HL-60 (cell line): ENCODE measurements at regions not wholly inside any gene's neighbourhood (a gene's known extent, or its start where the extent isn't known, plus 50 kb on each side); places are given as distances from the start of the nearest gene placed in this dataset.

Source experiments
- DNase-seq, 2 experiments: peaks; one replicate each; pipeline ENCODE4 v3.0.0-alpha.2; 2010 to 2020; ENCODE audit warnings: low read depth in 1 of 2, low spot score in 1 of 2
- H3K27ac ChIP-seq: fragments of 250-450 bp; sonication (Bioruptor Pico); replicated peaks from 2 replicates; pipeline ENCODE4 v1.5.1; 2020; ENCODE audit warnings: mild to moderate bottlenecking, moderate library complexity
- H3K27me3 ChIP-seq: fragments of 250-450 bp; sonication (Bioruptor Pico); 2 replicates; pipeline ENCODE4 v1.5.1; 2021; ENCODE audit warnings: mild to moderate bottlenecking, moderate library complexity; ENCODE audit not compliant: insufficient read depth, poor library complexity, severe bottlenecking
- H3K4me3 ChIP-seq: replicated peaks from 2 replicates; pipeline ENCODE4 v1.5.1; 2011; ENCODE audit warnings: mild to moderate bottlenecking, control low read depth, low read length; ENCODE audit not compliant: insufficient read depth
- GABPA ChIP-seq: IDR thresholded peaks from 2 replicates; pipeline ENCODE4 v1.6.1; 2012; ENCODE audit warnings: low read depth
- POLR2AphosphoS5 ChIP-seq: IDR thresholded peaks from 2 replicates; pipeline ENCODE4 v1.6.1; 2012; ENCODE audit warnings: low read depth
- SPI1 ChIP-seq: IDR thresholded peaks from 2 replicates; pipeline ENCODE4 v1.6.1; 2012; ENCODE audit warnings: low read depth, mild to moderate bottlenecking, borderline replicate concordance
- TF ChIP-seq, protein P1 (sequence below): IDR thresholded peaks from one replicate; pipeline ENCODE4 v1.5.1; 2011; ENCODE audit warnings: low read length, control low read depth, inconsistent platforms; ENCODE audit not compliant: insufficient read depth
- TF ChIP-seq, protein P2 (sequence below): IDR thresholded peaks from 2 replicates; pipeline ENCODE4 v1.6.1; 2012; ENCODE audit warnings: low read depth; ENCODE audit not compliant: insufficient replicate concordance

- Histone ChIP-seq H3K27ac (no peak overlapping the region), H3K4me3 (no peak overlapping the region), H3K27me3 (no peaks in the 10 kb centered on the region)
- no peak for DNase-seq
- TF ChIP-seq POLR2AphosphoS5: no peak
- TF ChIP-seq, protein P1, sequence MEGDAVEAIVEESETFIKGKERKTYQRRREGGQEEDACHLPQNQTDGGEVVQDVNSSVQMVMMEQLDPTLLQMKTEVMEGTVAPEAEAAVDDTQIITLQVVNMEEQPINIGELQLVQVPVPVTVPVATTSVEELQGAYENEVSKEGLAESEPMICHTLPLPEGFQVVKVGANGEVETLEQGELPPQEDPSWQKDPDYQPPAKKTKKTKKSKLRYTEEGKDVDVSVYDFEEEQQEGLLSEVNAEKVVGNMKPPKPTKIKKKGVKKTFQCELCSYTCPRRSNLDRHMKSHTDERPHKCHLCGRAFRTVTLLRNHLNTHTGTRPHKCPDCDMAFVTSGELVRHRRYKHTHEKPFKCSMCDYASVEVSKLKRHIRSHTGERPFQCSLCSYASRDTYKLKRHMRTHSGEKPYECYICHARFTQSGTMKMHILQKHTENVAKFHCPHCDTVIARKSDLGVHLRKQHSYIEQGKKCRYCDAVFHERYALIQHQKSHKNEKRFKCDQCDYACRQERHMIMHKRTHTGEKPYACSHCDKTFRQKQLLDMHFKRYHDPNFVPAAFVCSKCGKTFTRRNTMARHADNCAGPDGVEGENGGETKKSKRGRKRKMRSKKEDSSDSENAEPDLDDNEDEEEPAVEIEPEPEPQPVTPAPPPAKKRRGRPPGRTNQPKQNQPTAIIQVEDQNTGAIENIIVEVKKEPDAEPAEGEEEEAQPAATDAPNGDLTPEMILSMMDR: no peak
- TF ChIP-seq SPI1: no peak
- TF ChIP-seq, protein P2, sequence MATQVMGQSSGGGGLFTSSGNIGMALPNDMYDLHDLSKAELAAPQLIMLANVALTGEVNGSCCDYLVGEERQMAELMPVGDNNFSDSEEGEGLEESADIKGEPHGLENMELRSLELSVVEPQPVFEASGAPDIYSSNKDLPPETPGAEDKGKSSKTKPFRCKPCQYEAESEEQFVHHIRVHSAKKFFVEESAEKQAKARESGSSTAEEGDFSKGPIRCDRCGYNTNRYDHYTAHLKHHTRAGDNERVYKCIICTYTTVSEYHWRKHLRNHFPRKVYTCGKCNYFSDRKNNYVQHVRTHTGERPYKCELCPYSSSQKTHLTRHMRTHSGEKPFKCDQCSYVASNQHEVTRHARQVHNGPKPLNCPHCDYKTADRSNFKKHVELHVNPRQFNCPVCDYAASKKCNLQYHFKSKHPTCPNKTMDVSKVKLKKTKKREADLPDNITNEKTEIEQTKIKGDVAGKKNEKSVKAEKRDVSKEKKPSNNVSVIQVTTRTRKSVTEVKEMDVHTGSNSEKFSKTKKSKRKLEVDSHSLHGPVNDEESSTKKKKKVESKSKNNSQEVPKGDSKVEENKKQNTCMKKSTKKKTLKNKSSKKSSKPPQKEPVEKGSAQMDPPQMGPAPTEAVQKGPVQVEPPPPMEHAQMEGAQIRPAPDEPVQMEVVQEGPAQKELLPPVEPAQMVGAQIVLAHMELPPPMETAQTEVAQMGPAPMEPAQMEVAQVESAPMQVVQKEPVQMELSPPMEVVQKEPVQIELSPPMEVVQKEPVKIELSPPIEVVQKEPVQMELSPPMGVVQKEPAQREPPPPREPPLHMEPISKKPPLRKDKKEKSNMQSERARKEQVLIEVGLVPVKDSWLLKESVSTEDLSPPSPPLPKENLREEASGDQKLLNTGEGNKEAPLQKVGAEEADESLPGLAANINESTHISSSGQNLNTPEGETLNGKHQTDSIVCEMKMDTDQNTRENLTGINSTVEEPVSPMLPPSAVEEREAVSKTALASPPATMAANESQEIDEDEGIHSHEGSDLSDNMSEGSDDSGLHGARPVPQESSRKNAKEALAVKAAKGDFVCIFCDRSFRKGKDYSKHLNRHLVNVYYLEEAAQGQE: no peak
- TF ChIP-seq GABPA: no peak
These were observed 207.9 kb downstream of the GADD45G start for GRCh38 chr9:89812556-89813181.

DNA sequence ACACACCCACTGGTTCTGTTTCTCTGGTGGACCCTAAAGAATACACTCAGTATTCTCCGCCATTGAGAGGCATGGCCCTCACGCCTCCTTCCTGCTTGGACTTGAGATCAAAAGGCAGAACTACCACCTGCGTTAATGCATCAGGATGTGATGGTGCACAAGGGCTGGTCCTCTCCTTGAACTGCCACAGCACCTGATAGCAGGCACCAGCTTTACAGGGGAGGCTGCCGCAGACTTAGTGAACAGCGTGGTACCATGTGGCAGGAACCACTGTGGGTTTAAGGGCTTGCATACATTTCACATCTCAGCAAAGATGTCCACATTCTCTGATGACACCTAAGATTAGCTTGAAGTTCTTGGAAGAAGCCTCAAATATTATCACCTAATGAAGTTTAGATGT lies 208.7 kb downstream of the GADD45G start:
- H3K27me3 ChIP-seq: no peaks in the 10 kb centered on the region
- no peak overlapping the region for H3K4me3 ChIP-seq
- no peak for DNase-seq
- TF ChIP-seq SPI1 (no peak), POLR2AphosphoS5 (no peak), GABPA (no peak)
- TF ChIP-seq, protein P1: no peak
- TF ChIP-seq, protein P2: no peak
- H3K27ac ChIP-seq: no peak overlapping the region

DNA sequence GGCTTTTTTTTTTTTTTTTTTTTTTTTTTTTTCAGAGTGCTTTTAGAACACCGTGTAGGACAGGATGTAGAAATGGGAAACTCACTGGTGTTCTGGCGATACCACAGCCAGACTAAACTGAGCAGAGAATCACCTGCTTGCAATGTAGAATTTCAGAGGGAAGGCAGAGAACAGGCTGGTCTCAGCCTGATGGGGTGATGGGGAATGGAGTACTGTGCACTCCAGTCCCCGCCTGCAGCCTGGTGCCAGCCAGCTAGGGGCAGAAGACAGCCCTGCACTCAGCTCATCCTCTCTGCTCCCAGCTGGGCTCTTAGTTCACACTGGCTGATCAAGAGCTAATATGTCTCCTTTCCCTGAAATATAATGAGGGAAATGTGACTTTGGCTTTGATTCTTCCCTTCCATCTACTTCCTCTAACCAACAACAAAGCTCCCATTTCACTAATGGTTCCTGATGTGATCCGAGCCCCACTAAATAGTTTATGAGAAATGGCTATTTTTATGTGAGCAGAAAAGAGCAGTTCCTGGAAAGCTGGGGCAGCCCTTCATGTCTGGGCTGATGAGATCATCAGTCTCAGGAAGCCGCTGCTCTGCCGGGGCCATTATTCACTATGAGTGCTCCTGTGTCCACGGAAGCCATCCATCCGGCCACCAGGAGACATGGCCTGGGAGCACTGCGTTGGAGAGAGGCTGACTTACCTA lies 209.7 kb downstream of the GADD45G start:
- no peak for DNase-seq
- Histone ChIP-seq H3K4me3 (no peak overlapping the region), H3K27me3 (peaks cover 2% of the 10 kb centered on the region), H3K27ac (no peak overlapping the region)
- TF ChIP-seq, protein P1: no peak
- TF ChIP-seq SPI1: no peak
- TF ChIP-seq POLR2AphosphoS5: no peak
- TF ChIP-seq GABPA: no peak
- TF ChIP-seq, protein P2: no peak
